ENCODE measurements at regions not wholly inside any gene's neighbourhood (a gene's known extent, or its start where the extent isn't known, plus 50 kb on each side); places are given as distances from the start of the nearest gene placed in this dataset.
"Not testable (repeated sequence)": the region's sequence is repeated elsewhere in the genome, so short reads cannot be mapped to it uniquely, and the experiment has no call there.

DNA sequence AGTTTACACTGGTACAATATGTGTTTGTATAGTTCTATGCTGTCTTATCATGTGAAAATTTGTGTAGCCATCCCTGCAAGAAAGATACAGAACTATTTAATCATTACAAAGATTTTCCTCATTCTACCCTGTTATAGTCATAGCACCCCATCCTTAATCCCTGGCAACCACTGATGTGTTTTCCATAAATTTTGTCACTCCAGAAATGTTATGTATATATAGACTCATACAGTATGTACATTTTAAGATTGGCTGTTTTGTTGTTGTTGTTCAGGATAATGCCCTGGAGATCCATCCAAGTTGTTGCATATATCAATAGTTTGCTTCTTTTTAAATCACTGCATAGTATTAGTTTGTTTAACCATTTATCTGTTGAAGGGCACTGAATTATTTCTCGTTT, 1911.9 kb downstream of the KHDRBS2 start:
- not testable (repeated sequence) for DNase-seq; H3K9ac ChIP-seq (ENCODE audit: low read length); H2BK5ac ChIP-seq (ENCODE audit: low read depth, low read length, poor library complexity); H3K4me2 ChIP-seq (ENCODE audit: low read length); H3K14ac ChIP-seq (ENCODE audit: low read length); H3K9me3 ChIP-seq (ENCODE audit: insufficient read depth, low read depth, low read length); H4K8ac ChIP-seq (ENCODE audit: low read depth, low read length); H3K23ac ChIP-seq (ENCODE audit: low read length); H3K18ac ChIP-seq (ENCODE audit: low read length); H2AK5ac ChIP-seq (ENCODE audit: low read length); H3K27me3 ChIP-seq (ENCODE audit: insufficient read depth, low read length); H2BK12ac ChIP-seq (ENCODE audit: low read length); H3K4ac ChIP-seq (ENCODE audit: low read depth, low read length); H4K91ac ChIP-seq (ENCODE audit: low read depth, low read length); H3K27ac ChIP-seq (ENCODE audit: low read depth, low read length); H2AFZ ChIP-seq (ENCODE audit: insufficient read depth, low read length, poor library complexity); H3K4me3 ChIP-seq (ENCODE audit: low read depth, low read length); H3K4me1 ChIP-seq (ENCODE audit: control insufficient read depth in 1 of 2, insufficient read depth in 2 of 2, low read length in 2 of 2); H3K79me2 ChIP-seq (ENCODE audit: control insufficient read depth, insufficient read depth, low read length, poor library complexity); H4K12ac ChIP-seq (ENCODE audit: low read depth, low read length); H3K36me3 ChIP-seq (ENCODE audit: control insufficient read depth in 1 of 2, insufficient read depth in 2 of 2, low read length in 2 of 2); H2BK120ac ChIP-seq (ENCODE audit: insufficient read depth, low read length, poor library complexity); H3K79me1 ChIP-seq (ENCODE audit: low read length)
- no CpG with 5 or more reads among the region's 1 CpG for WGBS (ENCODE audit: extremely low coverage, insufficient coverage, insufficient read length)

DNA sequence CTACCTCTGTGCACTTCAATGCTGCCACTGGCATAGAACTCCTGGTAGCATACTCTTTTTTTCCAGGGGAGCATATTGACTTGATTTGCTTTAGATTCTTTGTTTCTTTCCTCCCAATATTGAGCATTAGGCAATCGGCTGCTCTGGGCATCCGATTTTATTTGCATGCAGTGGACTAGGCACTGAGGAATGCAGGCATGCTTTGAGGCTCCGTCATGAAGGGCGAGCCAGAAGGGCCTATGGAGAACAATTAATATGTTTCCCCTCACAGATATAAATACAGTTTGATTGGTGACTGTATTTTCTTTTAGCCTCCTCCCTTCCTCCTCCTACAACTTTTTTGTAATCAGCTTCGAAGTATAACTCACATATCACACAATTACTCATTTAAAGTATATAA, 1918.2 kb downstream of the KHDRBS2 start:
- not testable (repeated sequence) for H3K9me3 ChIP-seq (ENCODE audit: insufficient read depth, low read depth, low read length); H3K4me2 ChIP-seq (ENCODE audit: low read length); H3K4me3 ChIP-seq (ENCODE audit: low read depth, low read length); H4K8ac ChIP-seq (ENCODE audit: low read depth, low read length); H2BK5ac ChIP-seq (ENCODE audit: low read depth, low read length, poor library complexity); H2BK12ac ChIP-seq (ENCODE audit: low read length); H3K27ac ChIP-seq (ENCODE audit: low read depth, low read length); H4K12ac ChIP-seq (ENCODE audit: low read depth, low read length); H3K79me2 ChIP-seq (ENCODE audit: control insufficient read depth, insufficient read depth, low read length, poor library complexity); H3K23ac ChIP-seq (ENCODE audit: low read length); H2BK120ac ChIP-seq (ENCODE audit: insufficient read depth, low read length, poor library complexity); H3K18ac ChIP-seq (ENCODE audit: low read length); H3K4ac ChIP-seq (ENCODE audit: low read depth, low read length); H3K9ac ChIP-seq (ENCODE audit: low read length); H2AFZ ChIP-seq (ENCODE audit: insufficient read depth, low read length, poor library complexity); H4K91ac ChIP-seq (ENCODE audit: low read depth, low read length); H3K36me3 ChIP-seq (ENCODE audit: control insufficient read depth in 1 of 2, insufficient read depth in 2 of 2, low read length in 2 of 2); H3K14ac ChIP-seq (ENCODE audit: low read length); H2AK5ac ChIP-seq (ENCODE audit: low read length); H3K79me1 ChIP-seq (ENCODE audit: low read length); H3K27me3 ChIP-seq (ENCODE audit: insufficient read depth, low read length); DNase-seq; H3K4me1 ChIP-seq (ENCODE audit: control insufficient read depth in 1 of 2, insufficient read depth in 2 of 2, low read length in 2 of 2)
- no CpG with 5 or more reads among the region's 5 CpGs for WGBS (ENCODE audit: extremely low coverage, insufficient coverage, insufficient read length)

GRCh38 chr6:60365901-60366300, 1920.1 kb downstream of the KHDRBS2 start:
- not testable (repeated sequence) for H3K4ac ChIP-seq (ENCODE audit: low read depth, low read length); H2BK12ac ChIP-seq (ENCODE audit: low read length); DNase-seq; H3K79me1 ChIP-seq (ENCODE audit: low read length); H4K91ac ChIP-seq (ENCODE audit: low read depth, low read length); H3K27me3 ChIP-seq (ENCODE audit: insufficient read depth, low read length); H2BK120ac ChIP-seq (ENCODE audit: insufficient read depth, low read length, poor library complexity); H3K36me3 ChIP-seq (ENCODE audit: control insufficient read depth in 1 of 2, insufficient read depth in 2 of 2, low read length in 2 of 2); H3K4me1 ChIP-seq (ENCODE audit: control insufficient read depth in 1 of 2, insufficient read depth in 2 of 2, low read length in 2 of 2); H3K79me2 ChIP-seq (ENCODE audit: control insufficient read depth, insufficient read depth, low read length, poor library complexity); H2AFZ ChIP-seq (ENCODE audit: insufficient read depth, low read length, poor library complexity); H2BK5ac ChIP-seq (ENCODE audit: low read depth, low read length, poor library complexity); H4K12ac ChIP-seq (ENCODE audit: low read depth, low read length); H3K4me3 ChIP-seq (ENCODE audit: low read depth, low read length); H3K18ac ChIP-seq (ENCODE audit: low read length); H4K8ac ChIP-seq (ENCODE audit: low read depth, low read length); H3K9ac ChIP-seq (ENCODE audit: low read length); H3K27ac ChIP-seq (ENCODE audit: low read depth, low read length); H3K4me2 ChIP-seq (ENCODE audit: low read length); H3K9me3 ChIP-seq (ENCODE audit: insufficient read depth, low read depth, low read length); H3K23ac ChIP-seq (ENCODE audit: low read length); H3K14ac ChIP-seq (ENCODE audit: low read length); H2AK5ac ChIP-seq (ENCODE audit: low read length)

- not testable (repeated sequence) for H3K4me3 ChIP-seq (ENCODE audit: low read depth, low read length); H2BK12ac ChIP-seq (ENCODE audit: low read length); H2AFZ ChIP-seq (ENCODE audit: insufficient read depth, low read length, poor library complexity); H3K79me1 ChIP-seq (ENCODE audit: low read length); H3K36me3 ChIP-seq (ENCODE audit: control insufficient read depth in 1 of 2, insufficient read depth in 2 of 2, low read length in 2 of 2); H2BK120ac ChIP-seq (ENCODE audit: insufficient read depth, low read length, poor library complexity); H3K27ac ChIP-seq (ENCODE audit: low read depth, low read length); H3K9me3 ChIP-seq (ENCODE audit: insufficient read depth, low read depth, low read length); H3K9ac ChIP-seq (ENCODE audit: low read length); H3K27me3 ChIP-seq (ENCODE audit: insufficient read depth, low read length); H3K23ac ChIP-seq (ENCODE audit: low read length); H3K79me2 ChIP-seq (ENCODE audit: control insufficient read depth, insufficient read depth, low read length, poor library complexity); H4K12ac ChIP-seq (ENCODE audit: low read depth, low read length); H3K4ac ChIP-seq (ENCODE audit: low read depth, low read length); H3K18ac ChIP-seq (ENCODE audit: low read length); H3K4me2 ChIP-seq (ENCODE audit: low read length); H3K4me1 ChIP-seq (ENCODE audit: control insufficient read depth in 1 of 2, insufficient read depth in 2 of 2, low read length in 2 of 2); DNase-seq; H2AK5ac ChIP-seq (ENCODE audit: low read length); H4K91ac ChIP-seq (ENCODE audit: low read depth, low read length); H2BK5ac ChIP-seq (ENCODE audit: low read depth, low read length, poor library complexity); H3K14ac ChIP-seq (ENCODE audit: low read length); H4K8ac ChIP-seq (ENCODE audit: low read depth, low read length)
Measured at GRCh38 chr6:60342411-60343008, 1943.5 kb downstream of the KHDRBS2 start.

Data from trophoblast cell (in vitro differentiated cells and primary cell).